Activated effector memory CD4-positive, alpha-beta T cell treated with anti-CD3 and anti-CD28 coated beads, Interleukin-2, amount 50 U/mL, for 16 hours (primary cell): ENCODE measurements at regions not wholly inside any gene's neighbourhood (a gene's known extent, or its start where the extent isn't known, plus 50 kb on each side); places are given as distances from the start of the nearest gene placed in this dataset.

Experiments
- DNase-seq: peaks from one replicate; pipeline ENCODE4 v3.0.0-alpha.2; 2020

GRCh38 chr13:108534728-108535127, 94.7 kb upstream of the MYO16 start:
- DNase-seq: no peak

GRCh38 chr13:108549934-108550333, 79.5 kb upstream of the MYO16 start:
- no peak for DNase-seq

- DNase-seq: no peak
Measured at GRCh38 chr13:108551674-108552073, 77.7 kb upstream of the MYO16 start.

- no peak for DNase-seq
Measured at GRCh38 chr13:108558489-108558888, 70.9 kb upstream of the MYO16 start.

GRCh38 chr13:108560093-108560492, 69.3 kb upstream of the MYO16 start:
- no peak for DNase-seq

GRCh38 chr13:108561149-108561548, 68.3 kb upstream of the MYO16 start:
- no peak for DNase-seq

- no peak for DNase-seq
Measured at GRCh38 chr13:108566413-108567170, 62.8 kb upstream of the MYO16 start.

GRCh38 chr13:108572782-108573211, 56.6 kb upstream of the MYO16 start:
- no peak for DNase-seq

GRCh38 chr13:108573455-108573854, 56.0 kb upstream of the MYO16 start:
- no peak for DNase-seq

GRCh38 chr13:108574856-108575255, 54.6 kb upstream of the MYO16 start:
- DNase-seq: no peak

GRCh38 chr13:108575430-108575829, 54.0 kb upstream of the MYO16 start:
- no peak for DNase-seq
